ENCODE measurements at regions not wholly inside any gene's neighbourhood (a gene's known extent, or its start where the extent isn't known, plus 50 kb on each side); places are given as distances from the start of the nearest gene placed in this dataset.

DNA sequence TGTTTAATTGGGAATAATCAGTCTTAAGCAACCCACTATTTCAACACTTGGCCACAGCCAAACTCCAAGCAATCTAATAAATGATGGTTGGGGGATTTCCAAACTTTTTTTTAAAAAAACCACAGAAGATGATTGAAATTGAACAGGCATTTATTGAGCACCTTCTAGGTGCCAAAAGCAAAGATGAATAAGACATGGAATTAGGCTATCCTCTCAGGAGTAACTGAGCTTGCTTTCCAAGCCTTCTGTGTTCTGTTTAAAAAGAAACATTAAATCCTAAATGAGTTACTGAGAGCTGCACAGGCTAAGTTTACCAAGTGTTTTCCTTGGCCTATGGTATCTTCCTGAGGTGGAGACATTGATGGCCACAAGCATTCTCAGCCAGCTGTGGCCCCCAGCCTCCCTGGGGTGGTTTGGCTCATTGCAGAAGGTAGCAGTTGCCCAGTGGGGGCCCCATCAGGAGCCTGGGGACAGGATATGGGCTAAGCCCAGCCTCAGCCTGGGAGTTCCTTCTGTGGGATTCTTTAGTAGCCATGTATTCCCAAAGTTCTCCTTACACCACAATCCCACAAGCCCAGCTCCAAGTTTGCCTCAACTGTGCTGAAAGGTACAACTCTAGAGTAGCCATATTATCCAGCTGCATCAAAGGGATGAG, 174.3 kb downstream of the C1D start:
- no peak overlapping the region for H3K9ac ChIP-seq
- H3K4me3 ChIP-seq = no peak overlapping the region

DNA sequence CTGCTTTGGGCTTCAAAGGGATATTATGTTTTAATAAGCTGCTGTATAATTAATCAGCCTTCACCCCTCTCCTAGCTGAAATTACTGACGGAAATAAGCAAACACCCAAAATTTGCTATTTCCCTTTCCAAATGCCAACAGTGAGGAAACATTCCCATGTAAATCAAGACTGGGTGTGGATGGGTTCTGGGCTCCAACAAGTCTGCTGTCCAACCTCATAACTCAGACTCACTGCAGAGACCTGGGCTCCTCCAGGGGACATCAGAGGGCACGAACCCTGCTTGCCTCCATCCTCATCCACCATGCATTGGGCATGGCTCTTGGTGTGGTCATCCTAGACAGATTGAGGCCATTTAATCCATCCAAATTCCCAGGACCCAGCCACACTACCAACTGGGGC, 173.7 kb downstream of the C1D start:
- no peaks in the 10 kb centered on the region for H3K36me3 ChIP-seq
- no peaks in the 10 kb centered on the region for H4K20me1 ChIP-seq
- no peak overlapping the region for H3K4me3 ChIP-seq
- no peak overlapping the region for H3K9ac ChIP-seq
- H3K27me3 ChIP-seq = no peaks in the 10 kb centered on the region
- no peaks in the 10 kb centered on the region for H3K4me1 ChIP-seq
- no peaks in the 10 kb centered on the region; a peak in 1 of 22 replicates for H3K9me3 ChIP-seq (replicated peaks in 1 of 11)
- TF ChIP-seq Cebpa-rat (IDR thresholded peaks at IDR 0.05) = no peak
- H3K4me2 ChIP-seq = no peak overlapping the region
- no peak overlapping the region for H3K27ac ChIP-seq

More for the DNA sequence above, 174.3 kb downstream of the C1D start:
- no peaks in the 10 kb centered on the region for H3K4me1 ChIP-seq
- no peak overlapping the region for H3K27ac ChIP-seq
- TF ChIP-seq Cebpa-rat (IDR thresholded peaks at IDR 0.05) = no peak
- no peaks in the 10 kb centered on the region for H3K27me3 ChIP-seq
- no peak overlapping the region for H3K4me2 ChIP-seq
- H4K20me1 ChIP-seq = no peaks in the 10 kb centered on the region
- no peaks in the 10 kb centered on the region for H3K36me3 ChIP-seq
- no peaks in the 10 kb centered on the region; a peak in 1 of 22 replicates for H3K9me3 ChIP-seq (replicated peaks in 1 of 11)

DNA sequence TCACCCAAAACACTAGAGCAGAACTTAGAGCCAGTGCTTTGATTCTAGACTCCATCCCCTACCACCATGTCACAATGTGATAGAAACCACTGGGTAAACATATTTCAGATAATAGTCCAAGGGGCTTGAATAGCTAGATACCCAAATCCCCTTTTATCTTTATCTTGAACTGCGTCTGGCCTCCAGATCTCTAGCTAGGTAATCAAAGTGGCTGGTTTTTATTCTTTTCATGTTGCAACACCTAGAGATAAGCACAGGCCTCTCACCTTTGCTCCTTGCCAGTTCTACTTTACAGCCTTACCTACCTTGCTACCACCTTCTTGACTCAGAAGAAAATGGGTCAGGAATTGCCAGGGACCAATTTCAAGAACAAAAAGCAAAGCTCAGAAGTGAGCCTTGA, 171.2 kb downstream of the C1D start:
- H3K4me1 ChIP-seq = no peaks in the 10 kb centered on the region
- no peaks in the 10 kb centered on the region; a peak in 1 of 22 replicates for H3K9me3 ChIP-seq (replicated peaks in 1 of 11)
- no peak overlapping the region for H3K27ac ChIP-seq
- no peak overlapping the region for H3K4me2 ChIP-seq
- no peak overlapping the region for H3K9ac ChIP-seq
- H3K27me3 ChIP-seq = no peaks in the 10 kb centered on the region
- H3K36me3 ChIP-seq = no peaks in the 10 kb centered on the region
- no peak overlapping the region for H3K4me3 ChIP-seq
- no peaks in the 10 kb centered on the region for H4K20me1 ChIP-seq
- TF ChIP-seq Cebpa-rat (IDR thresholded peaks at IDR 0.05) = no peak

DNA sequence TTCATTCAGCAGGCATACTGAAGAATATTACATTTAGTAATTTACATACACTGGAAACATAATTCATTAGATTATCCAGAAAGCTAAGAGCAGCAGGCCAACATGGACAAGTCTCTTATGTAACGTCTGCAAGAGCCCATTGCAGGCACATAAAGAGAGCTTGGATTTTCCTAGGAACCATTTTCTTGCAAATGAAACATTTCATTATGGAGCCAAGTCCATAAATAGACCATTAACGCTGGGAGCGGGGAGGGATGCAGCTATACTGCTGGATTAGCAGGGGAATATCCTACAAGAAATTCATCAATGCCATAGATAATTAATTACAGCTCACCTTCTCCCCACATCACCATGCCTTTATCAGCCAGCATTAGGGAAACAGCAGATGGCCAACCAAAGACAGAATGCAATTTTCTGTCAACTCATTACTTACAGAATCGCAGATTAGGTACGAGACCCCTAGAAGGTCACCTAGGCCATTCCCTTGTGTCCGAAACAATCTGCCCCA, 170.4 kb downstream of the C1D start:
- H3K27me3 ChIP-seq = no peaks in the 10 kb centered on the region
- no peaks in the 10 kb centered on the region for H4K20me1 ChIP-seq
- no peaks in the 10 kb centered on the region; a peak in 1 of 22 replicates for H3K9me3 ChIP-seq (replicated peaks in 1 of 11)
- H3K4me2 ChIP-seq = no peak overlapping the region
- H3K27ac ChIP-seq = no peak overlapping the region
- TF ChIP-seq Cebpa-rat (IDR thresholded peaks at IDR 0.05) = no peak
- H3K36me3 ChIP-seq = no peaks in the 10 kb centered on the region
- H3K9ac ChIP-seq = no peak overlapping the region
- H3K4me1 ChIP-seq = no peaks in the 10 kb centered on the region
- H3K4me3 ChIP-seq = no peak overlapping the region

DNA sequence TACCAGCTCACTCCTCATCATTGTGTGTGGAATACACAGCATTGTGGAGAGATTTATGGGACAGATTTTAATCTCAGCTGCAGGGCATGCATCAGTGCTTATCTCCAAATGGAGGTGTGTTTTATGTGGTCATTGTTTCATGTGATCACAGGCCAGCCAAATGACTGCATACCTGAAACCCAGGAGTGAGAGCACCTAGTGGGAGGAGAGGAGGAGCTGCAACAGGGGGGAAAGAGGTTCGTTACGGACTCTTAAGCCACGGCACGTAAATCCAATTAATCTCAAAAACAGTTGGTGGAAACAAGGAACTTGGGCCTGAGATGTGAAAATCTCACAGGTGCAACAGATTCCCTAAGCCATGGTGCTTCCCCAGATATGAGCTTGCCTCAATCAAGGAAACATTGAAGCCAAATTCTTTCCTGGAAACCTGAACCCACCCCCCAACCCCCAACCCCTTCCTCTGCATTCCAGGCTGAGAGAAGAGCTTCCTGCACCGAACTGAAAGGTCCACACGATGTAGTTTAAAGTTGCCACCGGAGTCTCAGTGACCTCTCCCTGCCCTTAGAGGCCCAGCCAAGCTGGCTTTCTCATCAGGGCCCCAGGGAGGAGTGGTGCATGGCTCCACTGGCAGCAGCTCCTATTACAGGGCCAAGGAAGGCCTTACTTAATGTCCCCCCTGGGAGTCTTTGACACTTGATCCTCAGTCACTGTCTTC, 167.4 kb downstream of the C1D start:
- Histone ChIP-seq H3K9ac (no peak overlapping the region), H3K27me3 (no peaks in the 10 kb centered on the region), H3K27ac (no peak overlapping the region), H3K4me2 (no peak overlapping the region), H3K4me3 (no peak overlapping the region), H4K20me1 (no peaks in the 10 kb centered on the region), H3K9me3 (replicated peaks in 1 of 11) (no peaks in the 10 kb centered on the region; a peak in 1 of 22 replicates), H3K4me1 (peaks cover 0 to 16% (median 10%) of the 10 kb centered on the region in 10 experiments; a peak in 13 of 20 replicates), H3K36me3 (no peaks in the 10 kb centered on the region)
- TF ChIP-seq Cebpa-rat (IDR thresholded peaks at IDR 0.05) = no peak

DNA sequence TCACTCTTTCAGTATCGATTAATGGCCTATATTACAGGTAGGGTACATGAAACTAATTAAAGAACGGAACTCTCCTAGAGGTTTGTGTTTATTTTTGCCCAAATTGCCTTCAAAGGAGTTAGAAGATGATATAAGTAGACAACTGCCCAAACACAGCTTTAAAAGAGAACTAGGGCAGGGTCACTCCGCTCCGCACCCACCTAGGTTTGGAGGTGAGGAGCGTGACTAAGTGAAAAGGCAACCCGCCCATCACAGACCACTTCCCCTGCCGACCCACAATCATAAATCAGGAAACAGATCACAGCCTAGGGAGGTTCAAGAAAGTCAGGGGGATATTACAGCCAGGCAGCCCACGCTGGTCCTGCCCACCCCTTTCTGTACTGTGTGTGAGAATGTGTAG, 166.7 kb downstream of the C1D start:
- Histone ChIP-seq H4K20me1 (no peaks in the 10 kb centered on the region), H3K27me3 (no peaks in the 10 kb centered on the region), H3K36me3 (no peaks in the 10 kb centered on the region), H3K27ac (no peak overlapping the region), H3K9ac (no peak overlapping the region), H3K4me3 (no peak overlapping the region), H3K9me3 (replicated peaks in 1 of 11) (peaks cover 0 to 7% (median 0%) of the 10 kb centered on the region in 11 experiments; a peak in 4 of 22 replicates), H3K4me2 (no peak overlapping the region), H3K4me1 (peaks cover 0 to 16% (median 10%) of the 10 kb centered on the region in 10 experiments; a peak in 13 of 20 replicates)
- no peak for TF ChIP-seq Cebpa-rat (IDR thresholded peaks at IDR 0.05)

DNA sequence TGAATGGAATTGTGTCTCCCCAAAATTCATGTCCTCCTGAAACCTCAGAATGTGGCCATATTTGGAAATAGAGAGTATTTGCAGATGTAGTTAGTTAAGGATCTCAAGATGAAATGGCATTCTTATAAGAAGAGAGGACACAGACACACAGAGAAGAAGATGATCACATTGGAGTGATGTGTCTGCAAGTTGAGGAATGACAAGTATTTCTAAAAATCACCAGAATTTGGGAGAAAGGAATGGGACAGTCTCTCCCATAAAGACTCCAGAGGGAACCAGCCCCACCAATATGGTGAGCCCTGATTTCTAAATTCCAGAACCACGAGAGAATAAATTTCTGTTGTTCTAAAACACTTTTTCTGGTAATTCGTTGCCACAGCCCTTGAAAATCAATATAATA, 166.3 kb downstream of the C1D start:
- TF ChIP-seq Cebpa-rat (IDR thresholded peaks at IDR 0.05) = no peak
- Histone ChIP-seq H3K27ac (no peak overlapping the region), H3K4me3 (no peak overlapping the region), H3K4me1 (peaks cover 0 to 16% (median 10%) of the 10 kb centered on the region in 10 experiments; a peak in 13 of 20 replicates), H4K20me1 (no peaks in the 10 kb centered on the region), H3K4me2 (no peak overlapping the region), H3K9ac (no peak overlapping the region), H3K27me3 (no peaks in the 10 kb centered on the region), H3K36me3 (no peaks in the 10 kb centered on the region), H3K9me3 (replicated peaks in 1 of 11) (peaks cover 0 to 11% (median 0%) of the 10 kb centered on the region in 11 experiments; a peak in 5 of 22 replicates)

DNA sequence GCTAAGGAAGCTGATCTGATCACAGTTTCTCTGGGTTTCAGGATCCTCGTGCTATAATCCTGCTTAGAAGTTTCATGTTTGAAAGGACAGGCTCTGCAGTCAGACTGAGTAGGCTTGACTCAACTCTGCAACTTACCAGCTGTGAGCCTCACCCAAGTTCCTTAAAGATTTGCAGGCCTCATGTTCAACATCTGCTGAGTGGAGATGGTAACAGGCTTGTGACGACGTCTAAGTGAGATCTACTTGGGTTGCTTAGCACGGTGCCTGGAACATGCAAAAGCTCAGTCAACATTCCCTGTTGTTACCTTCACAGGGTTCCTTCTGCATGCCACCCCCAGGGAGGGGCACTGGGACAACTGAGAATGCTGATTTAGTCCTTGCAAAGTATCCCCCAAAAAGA, 164.2 kb downstream of the C1D start:
- no peak overlapping the region for H3K27ac ChIP-seq
- H3K9ac ChIP-seq = no peak overlapping the region
- no peaks in the 10 kb centered on the region for H4K20me1 ChIP-seq
- TF ChIP-seq Cebpa-rat (IDR thresholded peaks at IDR 0.05) = no peak
- H3K36me3 ChIP-seq = no peaks in the 10 kb centered on the region
- no peak overlapping the region for H3K4me3 ChIP-seq
- H3K4me2 ChIP-seq = peak overlapping the region in 8 of 11 experiments; percentile 19 to 64 (median 40); a peak in 13 of 22 replicates
- no peaks in the 10 kb centered on the region for H3K27me3 ChIP-seq
- peaks cover 0 to 16% (median 10%) of the 10 kb centered on the region in 10 experiments; a peak in 13 of 20 replicates for H3K4me1 ChIP-seq
- H3K9me3 ChIP-seq (replicated peaks in 1 of 11) = peaks cover 0 to 12% (median 0%) of the 10 kb centered on the region in 11 experiments; a peak in 5 of 22 replicates

DNA sequence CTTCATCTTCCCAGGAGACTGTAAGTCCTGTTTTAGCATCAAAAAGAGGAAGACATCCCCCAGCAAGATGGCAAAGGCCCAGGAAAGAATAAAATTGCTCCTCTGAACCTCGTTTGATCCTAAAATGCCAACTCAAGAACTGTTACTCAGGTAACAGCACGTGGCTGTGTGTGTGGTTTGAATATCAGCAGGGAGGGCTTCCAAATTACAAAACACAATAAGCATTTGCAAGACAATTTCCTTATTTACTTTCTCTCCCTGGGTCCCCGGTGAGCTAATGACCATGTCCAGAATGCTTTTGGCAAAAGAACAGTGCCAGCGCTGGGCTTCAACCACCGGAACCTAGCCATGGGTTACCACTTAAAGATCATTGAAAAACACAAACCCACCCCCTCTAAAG, 163.6 kb downstream of the C1D start:
- Histone ChIP-seq H3K4me3 (no peak overlapping the region), H3K9ac (no peak overlapping the region), H3K36me3 (no peaks in the 10 kb centered on the region), H3K27ac (no peak overlapping the region), H3K4me2 (peak overlapping the region in 8 of 11 experiments; percentile 19 to 64 (median 40); a peak in 13 of 22 replicates), H3K4me1 (peaks cover 0 to 16% (median 10%) of the 10 kb centered on the region in 10 experiments; a peak in 13 of 20 replicates), H3K9me3 (replicated peaks in 1 of 11) (peaks cover 0 to 12% (median 0%) of the 10 kb centered on the region in 11 experiments; a peak in 5 of 22 replicates), H3K27me3 (no peaks in the 10 kb centered on the region), H4K20me1 (no peaks in the 10 kb centered on the region)
- no peak for TF ChIP-seq Cebpa-rat (IDR thresholded peaks at IDR 0.05)
